NCI-H524 treated with DMSO at 0.1 percent for 48 hours (cell line): ENCODE measurements at regions not wholly inside any gene's neighbourhood (a gene's known extent, or its start where the extent isn't known, plus 50 kb on each side); places are given as distances from the start of the nearest gene placed in this dataset.
"Not testable (repeated sequence)": the region's sequence is repeated elsewhere in the genome, so short reads cannot be mapped to it uniquely, and the experiment has no call there.

Experiments used
- DNase-seq: peaks from one replicate; lab custom pipeline; 2025; lab: John Stamatoyannopoulos, UW

DNA sequence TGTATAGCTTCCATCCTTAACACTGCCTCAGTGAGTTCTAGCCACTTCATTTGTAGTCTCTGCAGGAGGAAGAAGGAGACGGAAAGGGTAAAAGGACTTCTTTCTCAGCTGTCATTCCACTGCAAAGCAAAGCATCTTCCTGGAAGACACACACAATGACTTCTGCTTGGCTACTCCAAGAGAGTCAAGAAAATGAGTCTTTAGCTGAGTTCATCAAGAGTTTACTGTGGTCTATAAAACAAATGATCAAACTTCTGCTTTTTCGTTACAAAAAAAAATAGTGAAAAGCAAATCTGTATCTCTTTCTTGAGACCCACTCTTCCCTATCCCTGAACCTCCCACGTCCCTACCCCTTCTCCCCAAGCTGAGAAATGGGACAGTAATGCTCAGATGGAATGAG lies 205.0 kb upstream of the AHR start:
- no peak for DNase-seq

DNA sequence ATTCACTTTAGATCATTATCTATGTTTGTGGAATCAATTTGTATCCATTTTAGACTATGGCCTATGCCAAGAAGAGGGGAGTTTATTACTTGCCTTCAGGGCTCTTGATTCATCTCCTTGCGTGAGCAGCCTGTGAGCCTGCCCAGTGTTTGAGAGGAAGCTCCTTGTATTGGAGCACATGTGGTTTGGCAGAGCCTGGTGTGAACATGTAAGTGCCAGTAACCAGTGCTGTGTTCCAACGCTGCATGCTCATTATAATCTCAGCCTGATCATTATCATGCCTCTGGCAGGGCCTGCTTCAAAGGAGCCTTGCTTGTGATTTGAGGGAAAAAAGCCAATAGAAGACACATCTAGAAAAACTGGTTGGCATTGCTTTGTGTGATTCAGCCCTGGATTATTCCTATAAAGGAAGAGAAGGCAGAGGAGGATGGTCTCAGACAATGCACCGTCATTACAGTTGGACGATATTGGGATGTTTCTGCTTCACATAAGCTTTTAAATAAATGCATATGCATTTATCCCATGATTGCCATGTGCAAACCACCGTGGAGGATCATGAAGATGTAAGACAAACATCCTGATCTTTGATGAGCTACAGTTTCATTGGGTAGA lies 203.4 kb upstream of the AHR start:
- no peak for DNase-seq

DNA sequence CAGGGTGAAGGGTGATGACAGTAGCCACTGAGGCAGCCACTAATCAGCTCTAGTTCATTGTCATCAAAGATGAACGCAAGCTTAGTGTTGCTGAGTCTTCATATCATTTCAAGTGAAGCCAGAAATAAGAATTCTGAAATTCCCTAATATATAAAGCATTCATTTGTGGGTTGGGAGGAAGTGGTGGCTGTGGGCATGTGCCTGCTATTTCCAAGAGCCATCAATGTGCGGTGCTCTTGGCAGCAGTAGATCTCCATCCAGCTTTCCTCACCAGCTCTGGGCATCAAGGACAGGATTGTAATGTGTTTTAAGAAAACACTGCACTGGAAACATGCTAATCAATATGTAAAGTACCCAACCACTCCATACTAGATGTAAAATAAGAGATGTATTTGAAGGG lies 202.5 kb upstream of the AHR start:
- DNase-seq: no peak

DNA sequence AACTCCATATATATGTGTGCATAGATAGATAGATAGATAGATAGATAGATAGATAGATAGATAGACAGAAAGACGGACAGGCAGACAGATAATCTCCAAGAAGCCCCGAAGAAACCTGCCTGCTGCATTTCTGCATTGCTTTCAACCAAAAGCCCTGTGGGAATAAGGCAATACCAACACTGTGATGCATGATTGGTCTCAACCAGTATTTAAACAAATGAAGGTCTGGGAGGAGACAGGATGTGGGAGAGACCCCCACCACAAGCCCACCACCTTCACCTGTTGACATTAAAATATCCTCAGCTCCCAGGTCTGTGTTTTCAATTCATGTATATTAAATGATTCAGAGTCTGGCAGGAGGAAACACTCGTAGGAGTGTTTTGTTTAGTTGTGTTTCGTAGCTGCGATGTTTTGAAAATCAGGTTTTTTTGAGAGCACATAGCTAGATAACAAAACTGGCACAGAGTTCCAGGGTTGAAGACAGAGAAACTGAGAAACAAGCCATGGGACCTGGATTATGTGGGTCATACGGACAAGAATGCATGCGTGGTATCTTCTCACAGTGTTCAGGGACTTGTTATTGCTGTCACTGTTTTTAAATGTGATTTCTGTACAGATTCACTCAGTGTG lies 200.7 kb upstream of the AHR start:
- DNase-seq: no peak

DNA sequence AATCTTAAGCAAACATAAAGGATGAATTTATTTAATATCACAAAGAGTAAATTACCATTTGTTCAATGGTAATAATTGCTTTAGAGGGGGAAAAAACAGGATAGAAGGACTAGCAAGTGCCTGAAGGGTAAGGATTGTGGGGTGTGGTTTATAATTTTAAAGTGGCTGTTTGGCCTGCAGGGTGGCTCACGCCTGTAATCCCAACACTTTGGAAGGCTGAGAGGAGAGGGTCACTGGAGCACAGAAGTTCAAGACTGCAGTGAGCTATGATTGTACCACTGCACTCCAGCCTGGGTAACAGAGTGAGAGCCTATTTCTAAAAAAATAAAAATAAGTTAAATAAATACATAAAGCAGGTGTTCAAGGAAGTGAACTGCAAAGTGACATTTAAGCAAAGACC lies 199.9 kb upstream of the AHR start:
- DNase-seq: no peak

DNA sequence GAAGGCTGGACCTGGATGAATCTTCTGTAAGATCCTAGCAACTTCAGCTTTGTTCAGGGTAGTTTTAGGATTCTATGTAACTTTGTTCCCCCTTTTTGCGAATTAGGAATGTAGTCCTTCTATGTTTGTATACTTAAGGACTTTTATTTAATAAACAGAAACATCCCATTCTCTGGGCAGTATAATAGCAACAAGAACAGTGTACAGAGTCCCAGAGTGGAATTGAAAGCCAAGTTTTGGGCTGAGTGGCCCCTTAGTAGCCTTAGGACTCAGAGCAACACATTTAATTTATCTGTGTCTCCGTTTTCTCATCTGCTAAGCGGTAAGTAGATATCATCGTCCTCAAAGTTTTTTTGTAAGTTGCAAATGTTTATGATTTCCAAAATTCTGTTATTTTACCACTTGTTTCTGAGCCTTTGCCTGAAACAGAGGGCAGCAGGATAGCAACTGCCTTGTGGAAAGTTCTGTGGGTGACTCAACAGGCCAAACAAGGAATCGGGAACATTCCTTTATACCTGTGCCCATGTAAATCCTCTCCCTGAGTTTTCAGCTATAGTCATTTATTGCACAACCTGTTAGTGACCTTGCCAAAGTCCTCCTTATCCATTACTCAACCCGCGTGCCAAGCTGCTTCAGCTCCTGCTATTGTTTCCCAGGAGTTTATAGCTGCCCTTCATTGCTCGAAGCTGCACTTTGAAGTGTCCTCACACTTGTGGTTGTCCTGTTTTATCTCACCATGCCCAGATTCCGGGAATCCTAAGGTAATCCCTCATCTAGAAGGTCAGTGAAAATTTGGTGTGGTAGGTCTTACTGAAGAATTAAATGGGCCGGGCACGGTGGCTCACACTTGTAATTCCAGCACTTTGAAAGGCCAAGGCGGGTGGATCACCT lies 199.1 kb upstream of the AHR start:
- DNase-seq: no peak

DNA sequence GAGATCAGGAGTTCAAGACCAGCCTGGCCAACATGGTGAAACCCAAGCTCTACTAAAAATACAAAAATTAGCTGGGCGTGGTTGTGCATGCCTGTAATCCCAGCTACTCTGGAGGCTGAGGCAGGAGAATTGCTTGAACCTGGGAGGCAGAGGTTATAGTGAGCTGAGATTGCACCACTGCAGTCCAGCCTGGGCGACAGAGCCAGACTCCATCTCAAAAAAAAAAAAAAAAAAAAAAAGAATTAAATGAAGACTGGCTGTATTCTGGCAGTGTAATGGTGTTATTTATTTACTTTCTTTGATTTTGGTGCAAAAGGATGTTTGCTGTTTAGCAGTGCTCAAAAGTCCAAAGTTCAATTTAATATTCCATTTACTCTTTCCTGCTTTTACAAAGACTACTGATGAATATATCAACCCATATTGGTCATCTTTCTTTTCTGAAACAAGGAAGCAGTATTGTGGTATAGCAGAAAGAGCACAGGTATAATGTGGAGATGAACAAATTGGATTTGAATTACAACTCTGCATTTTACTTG lies 198.4 kb upstream of the AHR start:
- not testable (repeated sequence) for DNase-seq

DNA sequence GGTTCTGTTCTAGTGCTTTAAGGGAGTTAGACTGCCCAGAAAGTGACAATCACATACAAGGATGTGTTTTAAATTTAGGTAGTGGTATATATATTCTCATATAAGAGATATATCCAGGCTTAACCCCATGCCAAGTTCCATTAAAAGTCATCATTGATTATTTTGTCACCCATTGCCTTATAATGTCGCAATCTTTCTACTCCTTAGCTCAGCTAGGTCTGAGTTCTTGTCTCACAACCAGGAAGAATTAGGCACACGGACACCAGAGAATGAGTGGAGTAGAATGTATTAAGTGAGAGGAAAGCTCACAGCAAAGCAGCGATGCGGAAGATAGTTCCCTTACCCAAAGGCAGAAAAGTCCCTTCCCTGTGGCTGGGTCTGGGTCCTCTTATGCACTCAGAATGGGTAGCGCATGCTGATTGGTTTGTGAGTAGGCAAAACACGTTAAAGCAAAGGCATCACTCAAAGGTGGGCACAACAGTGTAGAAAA lies 197.2 kb upstream of the AHR start:
- DNase-seq: no peak

DNA sequence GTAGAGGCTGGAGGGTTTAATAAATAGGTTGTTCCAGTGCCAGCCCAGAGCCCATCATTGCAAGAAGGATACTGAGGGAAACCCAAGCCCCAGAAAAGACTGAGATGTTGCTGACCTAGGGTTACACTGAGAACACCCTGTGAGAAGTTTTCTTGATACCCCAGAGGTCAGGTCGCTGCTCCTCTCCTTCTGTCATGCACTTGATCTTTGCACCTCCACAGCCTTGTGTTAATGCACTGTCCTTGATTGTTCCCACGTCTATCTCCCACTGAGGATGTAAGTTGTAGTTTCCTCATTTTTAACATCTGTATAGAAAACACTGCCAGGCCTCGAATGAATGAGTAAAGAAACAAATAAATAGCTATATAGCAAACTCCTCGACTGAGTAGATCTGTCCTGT lies 195.3 kb upstream of the AHR start:
- no peak for DNase-seq

DNA sequence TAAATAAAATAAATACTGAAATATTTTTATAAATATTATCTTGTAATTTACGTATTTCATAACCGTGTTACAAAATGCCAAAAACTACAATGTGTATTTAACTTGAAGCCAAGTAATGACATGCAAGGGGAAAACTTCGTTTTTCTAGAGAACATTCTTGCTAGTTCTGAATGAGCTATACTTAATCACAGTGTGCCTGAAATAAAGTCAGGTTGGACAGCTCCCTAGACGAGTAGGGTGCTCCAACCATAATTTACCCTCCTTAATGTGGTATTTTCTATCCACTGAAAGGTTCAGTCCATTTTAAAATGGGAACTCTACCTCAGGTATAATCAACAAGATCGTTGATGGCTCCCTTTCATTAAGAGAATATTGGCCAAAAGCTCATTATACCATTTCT lies 194.5 kb upstream of the AHR start:
- no peak for DNase-seq

DNA sequence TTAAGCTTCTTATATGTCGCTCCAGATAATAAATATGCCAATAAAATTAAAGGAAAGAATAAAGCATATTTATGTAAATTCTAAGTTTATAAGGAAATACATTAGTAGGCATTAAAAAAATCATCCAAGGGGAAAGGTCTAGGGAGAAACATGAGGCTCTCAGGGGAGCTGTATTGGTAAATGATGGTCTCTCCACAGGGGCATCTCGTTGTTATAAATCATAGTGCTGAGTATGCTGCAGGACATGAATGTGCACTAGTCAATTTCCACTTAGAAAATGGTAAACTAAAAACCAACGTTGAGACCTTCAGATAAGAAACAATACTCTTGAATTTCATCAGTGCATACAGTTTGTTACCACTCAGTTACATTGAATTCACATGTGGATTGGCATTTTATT lies 194.0 kb upstream of the AHR start:
- DNase-seq: no peak

DNA sequence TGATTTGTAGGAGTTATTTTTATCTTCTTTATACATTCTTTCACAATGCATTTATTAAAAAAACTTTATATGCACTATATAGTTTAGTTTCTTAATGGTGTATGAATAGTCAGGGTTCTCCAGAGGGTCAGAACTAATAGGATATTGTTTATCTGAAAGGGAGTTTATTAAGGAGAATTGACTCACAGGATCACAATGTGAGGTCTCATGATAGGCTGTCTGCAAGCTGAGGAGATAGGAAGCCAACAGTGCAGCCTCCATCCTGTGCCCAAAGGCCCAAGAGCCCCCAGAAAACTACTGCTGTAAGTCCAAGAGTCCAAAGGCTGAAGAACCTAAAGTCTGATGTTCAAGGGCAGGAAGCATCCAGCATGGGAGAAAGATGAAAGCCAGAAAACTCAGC lies 192.8 kb upstream of the AHR start:
- DNase-seq: no peak

DNA sequence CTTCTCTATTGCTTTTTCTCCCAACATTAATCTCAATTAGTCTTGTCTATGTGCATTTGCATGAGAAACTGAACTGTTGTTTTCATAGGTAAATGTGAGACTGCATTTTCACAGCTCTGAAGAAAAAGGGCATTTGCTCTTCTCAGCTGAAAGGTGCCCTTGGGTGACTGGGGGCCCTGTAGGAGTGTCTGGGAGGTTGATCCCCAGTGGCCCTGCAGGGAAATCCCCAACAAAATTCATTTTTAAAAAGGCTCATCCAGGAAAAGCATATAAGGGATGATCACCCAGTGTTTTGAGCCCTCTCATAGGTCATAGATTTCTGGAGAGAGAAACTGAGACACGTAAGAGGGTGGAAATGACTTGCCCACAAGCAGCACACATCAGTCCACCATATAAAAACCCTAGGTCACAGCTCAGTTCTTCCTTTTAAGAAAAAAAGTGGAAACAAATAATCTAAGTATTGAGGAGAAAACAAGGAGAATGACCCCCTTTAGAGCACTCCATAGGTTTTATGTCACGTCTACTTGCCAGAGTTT lies 190.3 kb upstream of the AHR start:
- no peak for DNase-seq

DNA sequence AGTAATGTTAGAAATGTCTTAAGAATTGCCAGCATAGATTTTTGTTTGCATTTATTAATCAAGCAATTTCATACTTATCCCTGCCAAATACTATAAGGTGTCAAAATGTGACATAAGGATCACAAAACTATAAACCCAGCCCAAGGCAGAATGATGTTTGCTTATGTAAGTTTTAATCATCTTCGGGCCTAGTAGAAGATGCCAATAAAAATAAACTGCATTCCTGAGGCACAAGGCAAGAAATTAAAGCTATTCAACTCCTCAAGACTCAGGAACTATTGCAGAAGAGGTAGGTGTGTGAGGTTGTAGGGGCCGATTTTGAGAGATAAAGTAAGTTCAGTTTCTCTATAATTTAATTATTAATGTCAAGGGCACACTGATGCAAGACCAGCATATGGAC lies 189.4 kb upstream of the AHR start:
- DNase-seq: no peak

DNA sequence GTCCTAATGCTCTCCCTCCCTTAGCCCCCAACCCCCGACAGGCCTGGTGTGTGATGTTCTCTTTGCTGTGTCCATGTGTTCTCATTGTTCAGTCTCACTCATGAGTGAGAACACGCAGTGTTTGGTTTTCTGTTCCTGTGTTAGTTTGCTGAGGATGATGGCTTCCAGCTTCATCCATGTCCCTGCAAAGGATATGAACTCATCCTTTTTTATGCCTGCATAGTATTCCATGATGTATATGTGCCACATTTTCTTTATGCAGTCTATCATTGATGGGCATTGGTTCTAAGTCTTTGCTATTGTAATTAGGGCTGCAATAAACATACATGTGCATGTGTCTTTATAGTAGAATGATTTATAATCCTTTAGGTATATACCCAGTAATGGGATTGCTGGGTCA lies 184.7 kb upstream of the AHR start:
- not testable (repeated sequence) for DNase-seq

DNA sequence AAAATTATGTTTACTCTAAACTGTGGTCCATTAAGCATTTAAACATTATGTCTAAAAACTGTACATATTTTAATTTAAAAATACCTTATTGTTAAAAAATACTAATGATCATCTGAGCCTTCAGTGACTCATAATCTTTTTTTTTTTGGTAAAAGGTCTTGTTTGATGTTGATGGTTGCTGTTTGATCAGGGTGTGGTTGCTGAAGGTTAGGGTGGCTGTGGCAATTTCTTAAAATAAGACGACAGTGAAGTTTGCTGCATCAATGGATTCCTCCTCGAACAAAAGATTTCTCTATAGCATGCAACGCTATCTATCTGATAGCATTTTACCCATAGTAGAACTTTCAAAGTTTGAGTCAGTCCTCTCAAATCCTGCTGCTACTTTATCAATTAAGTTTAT lies 180.0 kb upstream of the AHR start:
- no peak for DNase-seq

DNA sequence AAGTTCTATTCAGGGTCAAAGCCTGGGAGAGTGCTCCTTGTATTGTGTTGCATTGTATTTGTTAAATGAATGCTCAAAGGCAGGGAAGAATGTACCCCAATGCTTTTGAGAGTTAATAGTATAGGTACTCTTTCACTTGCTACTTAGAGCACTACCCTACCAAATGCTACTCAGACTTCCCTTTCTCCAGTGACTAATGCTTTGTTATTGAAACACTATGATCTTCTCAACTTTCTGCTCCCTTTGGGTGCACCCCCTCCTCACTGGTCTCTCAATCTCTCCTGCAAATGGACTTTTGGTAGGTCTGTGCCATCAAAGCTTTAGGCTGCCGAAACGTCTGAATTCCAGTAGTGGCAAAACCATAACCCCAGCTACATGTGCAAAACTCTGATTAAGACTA lies 177.7 kb upstream of the AHR start:
- DNase-seq: no peak

DNA sequence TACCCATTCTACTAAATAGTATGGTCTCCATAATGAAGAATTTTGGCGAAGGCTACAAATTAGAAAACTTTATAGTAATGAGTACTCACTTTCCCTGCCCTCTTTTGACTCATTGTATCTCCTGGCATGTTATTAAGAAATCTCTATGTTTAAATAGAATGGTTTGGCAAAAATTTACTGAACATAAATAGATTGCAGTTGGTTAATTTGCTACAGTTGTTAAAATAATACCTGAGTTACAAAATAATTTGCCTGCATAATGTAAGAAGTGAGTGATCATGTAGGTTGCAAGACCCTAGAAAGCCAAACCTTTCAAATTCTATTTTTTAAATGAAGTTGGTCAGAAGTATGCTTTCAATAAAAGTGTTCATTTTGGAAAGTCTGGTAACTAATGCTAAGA lies 176.8 kb upstream of the AHR start:
- DNase-seq: no peak

DNA sequence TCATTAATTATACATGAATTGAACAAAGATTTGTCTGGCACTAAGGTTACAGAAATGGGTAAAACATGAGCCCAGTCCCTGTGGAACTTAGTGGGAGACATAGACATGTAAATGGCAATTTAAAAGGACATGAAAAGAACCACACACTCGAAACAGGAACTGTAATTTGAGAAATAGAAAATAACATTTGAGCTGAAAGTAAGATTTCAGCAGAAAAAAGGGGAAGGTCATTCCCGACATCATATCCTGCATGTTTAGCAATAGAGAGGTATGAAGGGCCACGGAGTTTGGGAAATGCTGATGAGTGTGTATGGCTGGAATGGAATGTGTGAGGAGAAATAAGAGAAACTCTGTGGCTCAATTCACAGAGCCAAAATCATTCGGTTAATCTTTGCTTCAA lies 175.4 kb upstream of the AHR start:
- no peak for DNase-seq

DNA sequence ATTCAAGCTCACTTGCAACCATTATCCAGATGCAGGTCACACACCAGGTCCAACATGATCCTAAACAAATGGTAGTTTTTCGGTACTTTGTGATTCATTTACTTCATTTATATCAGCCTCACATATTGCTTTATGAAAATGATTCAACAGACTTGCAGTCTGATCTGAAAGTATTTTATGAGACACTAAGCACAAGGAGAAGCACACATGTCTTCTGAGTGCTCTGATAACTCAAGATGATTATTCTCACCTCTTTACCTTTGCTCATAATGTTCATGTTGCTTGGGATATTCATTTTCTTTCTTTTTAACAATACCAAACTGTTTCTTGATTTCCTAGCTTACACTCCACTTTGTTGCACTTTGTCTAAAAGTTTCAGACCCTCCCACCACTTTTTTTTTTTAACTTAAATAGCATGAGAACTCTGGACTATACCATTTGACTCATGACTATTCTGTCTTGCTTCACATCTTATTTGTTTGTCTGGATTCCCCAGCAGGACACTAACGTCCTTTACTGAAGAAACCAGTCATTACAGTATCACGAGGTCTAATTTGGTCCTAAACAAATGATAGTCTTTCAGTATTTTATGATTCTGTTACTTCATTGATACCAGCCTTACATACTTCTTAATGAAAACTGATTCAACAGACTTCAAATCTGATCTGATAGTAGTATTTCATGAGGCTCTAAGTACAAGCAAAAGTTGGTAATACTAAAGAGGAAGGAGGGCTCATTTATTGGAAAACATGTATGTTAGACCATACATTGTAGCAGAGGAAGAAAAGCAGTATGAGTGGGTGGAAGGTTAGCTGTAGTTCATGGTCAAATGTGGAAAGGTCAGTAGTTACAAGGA lies 171.8 kb upstream of the AHR start:
- no peak for DNase-seq

DNA sequence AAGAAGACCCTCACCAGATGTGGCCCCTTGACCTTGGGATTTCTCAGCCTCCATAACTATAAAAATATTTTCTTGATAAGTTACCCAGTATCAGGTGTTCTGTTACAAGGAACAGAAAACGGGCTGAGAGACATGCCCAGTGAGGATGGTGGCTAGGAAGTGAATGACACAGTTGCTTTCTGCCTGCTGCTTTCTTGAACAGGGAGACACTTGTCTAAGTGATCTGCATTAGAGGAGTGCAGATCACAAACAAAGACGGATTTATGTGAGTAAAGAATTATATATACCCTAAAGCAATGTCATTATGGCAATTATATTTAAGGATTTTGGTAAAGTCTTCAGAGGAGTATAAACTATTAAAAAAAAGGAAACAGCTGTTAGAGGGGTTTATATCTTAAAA lies 169.2 kb upstream of the AHR start:
- no peak for DNase-seq
